SH-SY5Y (cell line): ENCODE measurements at regions not wholly inside any gene's neighbourhood (a gene's known extent, or its start where the extent isn't known, plus 50 kb on each side); places are given as distances from the start of the nearest gene placed in this dataset.

Experiments
- GATA2 ChIP-seq: IDR thresholded peaks from 2 replicates; pipeline ENCODE4 v1.6.1; 2011; ENCODE audit warnings: mild to moderate bottlenecking, low read depth, low read length
- GATA3 ChIP-seq: IDR thresholded peaks from 2 replicates; pipeline ENCODE4 v1.6.1; 2011; ENCODE audit warnings: low read depth, mild to moderate bottlenecking, low read length, moderate library complexity

DNA sequence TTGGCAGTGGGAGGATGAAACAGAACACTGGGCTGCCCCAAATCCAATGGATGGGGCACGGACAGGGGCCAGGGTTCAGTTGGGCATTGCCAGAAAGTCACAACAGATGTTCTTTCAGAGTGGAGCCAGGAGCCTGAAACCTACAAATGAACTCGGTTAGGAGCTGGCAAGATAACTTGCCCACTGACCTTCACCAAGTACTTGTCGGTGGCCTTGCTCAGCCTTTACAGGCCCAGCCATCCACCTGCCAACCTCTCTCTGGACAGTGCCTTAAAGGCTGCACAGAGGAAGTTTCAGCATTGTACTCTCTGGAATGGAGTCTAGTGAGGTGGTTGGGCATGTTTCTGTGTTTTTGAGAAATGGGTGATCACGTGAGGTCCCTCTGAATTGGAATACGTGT, 87.1 kb upstream of the USP9X start:
- TF ChIP-seq GATA3, result no peak
- TF ChIP-seq GATA2, result no peak

DNA sequence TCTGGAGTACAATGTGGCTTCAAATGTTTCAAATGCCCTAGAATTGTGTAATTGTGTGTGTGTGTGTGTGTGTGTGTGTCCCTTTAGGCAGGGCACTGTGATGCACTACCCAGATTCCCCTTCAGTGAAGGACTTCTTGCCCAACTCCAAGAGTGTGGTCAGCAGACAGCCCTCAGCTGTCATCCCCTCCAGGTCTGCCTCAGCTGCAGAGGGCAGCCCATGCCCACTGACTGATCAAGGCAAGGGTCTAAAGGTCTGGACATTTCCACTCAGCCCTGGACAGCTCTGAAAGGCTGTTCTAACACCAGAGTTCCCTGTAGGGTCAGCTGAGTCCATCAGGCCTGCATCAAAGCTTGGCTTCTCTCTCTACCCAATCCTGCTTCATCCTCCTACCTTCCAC, 83.9 kb upstream of the USP9X start:
- TF ChIP-seq GATA3 (no peak), GATA2 (no peak)

DNA sequence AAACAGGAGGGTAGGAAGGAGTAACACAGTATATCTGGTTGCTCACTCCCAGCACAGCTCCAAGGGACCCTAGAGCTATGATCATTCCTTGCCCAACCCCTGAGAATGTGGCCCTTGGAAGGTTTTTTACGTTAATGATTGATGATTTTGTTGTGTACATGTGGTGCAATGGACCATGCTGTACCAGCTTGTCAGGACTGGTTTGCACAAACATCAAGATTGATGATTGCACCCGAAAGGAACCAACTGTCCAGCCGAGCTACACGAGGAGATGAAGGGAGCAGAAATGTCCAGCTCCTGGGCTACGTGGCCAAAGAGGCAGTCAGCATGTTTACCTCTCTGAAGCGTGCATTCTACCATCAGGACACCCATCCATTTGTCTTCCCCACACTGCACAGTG, 83.2 kb upstream of the USP9X start:
- TF ChIP-seq GATA2 (no peak), GATA3 (no peak)

DNA sequence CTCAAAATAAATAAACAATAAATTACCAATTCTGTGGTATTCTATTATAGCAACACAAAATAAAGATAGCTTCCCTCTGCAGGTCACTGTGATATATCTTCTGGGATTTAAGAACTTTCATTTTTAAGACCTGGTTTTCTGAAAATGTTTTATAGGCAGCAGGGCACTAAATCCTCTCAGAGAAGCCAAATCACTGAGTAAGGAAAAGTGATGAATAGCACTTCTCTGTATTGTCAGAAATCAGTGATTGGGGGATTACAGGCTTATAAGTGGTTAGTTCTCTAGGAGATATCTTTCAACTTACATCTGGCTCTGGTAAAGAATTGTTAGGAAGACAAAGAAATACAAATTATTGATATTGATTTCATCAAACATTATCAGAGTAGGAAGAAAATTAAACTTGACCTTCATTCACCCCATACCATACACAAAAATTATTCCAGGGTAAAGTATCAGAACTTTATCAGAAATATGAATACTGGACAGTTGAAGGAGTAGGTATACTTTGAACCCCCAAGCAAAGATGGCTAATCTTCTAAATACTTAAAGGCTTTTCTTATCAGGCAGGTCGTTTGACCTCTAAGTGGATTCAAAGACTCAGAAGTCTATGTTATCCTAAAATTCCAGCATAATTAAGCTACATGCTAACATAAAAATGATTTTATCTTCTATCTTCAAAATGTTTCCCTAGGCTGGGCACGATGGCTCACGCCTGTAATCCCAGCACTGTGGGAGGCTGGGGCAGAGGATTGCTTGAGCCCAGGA, 81.6 kb upstream of the USP9X start:
- TF ChIP-seq GATA3 (no peak), GATA2 (no peak)

DNA sequence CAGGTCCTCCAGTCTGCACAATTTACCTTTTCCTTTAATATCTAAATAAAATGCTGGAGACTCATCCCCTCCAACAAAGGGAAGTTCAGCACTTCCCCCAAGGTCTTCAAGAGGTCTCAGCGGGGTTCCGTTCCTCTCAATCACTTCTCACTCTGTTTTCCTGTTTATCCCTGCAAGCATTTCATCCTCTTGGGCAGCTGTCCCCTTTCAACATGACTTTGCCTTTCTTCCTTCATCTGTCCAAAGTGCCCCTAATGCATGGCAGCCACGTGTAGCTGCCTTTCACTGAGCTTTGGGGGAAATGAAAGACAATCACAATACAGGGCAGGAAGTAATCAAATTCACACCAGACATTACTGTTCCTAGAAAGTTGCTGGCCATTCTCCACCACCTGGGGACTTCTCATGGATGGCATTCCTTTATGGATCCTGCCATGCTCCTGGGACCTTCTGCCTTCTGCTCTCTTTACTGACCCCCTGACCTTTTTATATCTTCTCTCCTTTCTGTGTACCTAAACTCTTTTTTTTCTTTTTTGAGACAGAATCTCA, 79.7 kb upstream of the USP9X start:
- TF ChIP-seq GATA2, result no peak
- no peak for TF ChIP-seq GATA3

DNA sequence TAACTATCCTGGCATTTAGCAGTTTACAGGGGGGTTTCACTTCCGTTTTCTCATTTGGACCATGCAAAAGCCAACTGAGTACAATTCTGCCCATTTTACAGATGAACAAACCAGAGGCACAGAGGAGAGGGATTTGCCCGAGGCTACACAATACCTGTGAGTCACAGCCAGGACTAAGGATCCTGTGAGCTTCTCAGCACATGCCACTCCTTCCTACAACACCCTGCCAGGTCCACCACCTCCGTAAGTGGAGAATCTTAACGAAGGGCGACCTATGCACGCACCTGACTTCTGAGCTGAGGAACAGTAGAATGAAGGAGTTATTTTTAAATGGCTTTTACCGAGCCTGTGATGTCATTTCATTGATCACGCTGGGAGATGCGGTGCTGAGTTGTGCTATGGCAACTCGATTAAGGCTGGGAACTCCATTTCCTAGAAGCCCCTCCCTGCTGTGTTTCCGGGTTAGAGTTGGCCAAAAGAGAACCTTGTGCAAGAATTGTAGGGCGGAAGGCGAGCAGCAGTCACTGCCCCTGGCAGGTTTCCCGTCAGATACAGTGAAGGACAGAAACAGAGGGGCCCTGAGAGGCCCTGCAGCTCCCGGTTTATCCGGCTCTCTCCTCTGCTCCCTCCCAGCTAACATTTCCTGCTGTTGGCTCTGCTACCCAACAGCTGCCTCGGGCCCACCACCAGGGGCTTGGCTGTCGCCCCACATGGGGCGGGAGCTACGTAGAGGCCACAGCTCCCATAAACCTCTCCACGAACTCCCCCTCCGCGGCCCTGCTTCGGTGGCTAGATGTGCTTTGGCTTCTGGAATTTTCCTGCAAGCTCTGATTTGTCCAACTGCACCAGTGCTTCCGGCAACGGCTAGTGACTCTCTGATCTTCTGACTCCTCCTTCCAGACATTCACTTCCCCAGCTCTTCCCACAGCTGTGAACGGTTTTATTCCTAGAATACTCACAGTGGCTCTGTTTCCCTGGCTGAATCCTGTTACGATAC, 75.1 kb upstream of the USP9X start:
- TF ChIP-seq GATA3 (no peak), GATA2 (no peak)

DNA sequence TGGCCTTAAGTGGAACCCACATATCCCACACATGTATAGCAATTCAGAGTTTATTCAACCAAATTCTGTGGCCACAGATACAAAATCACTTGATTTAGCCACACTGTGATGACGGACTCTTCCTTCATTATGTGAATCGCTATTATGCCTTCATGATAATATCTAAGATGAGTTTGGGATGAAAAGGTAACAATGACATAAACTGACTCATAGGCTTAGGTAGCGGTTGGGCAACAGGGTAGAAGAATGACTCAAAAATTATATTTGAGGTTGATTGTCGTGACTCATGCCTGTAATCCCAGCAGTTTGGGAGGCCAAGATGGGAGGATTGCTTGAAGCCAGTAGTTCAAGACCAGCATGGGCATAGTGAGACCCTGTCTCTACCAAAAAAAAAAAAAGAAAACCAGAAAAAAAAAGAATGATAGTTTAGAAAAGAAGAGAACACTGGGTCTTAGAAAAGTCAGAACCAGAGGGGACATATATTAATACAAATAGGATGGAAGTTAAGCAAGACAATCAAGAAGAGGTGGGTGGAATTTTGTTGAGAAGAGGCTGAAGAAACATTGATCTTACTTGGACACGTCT, 70.4 kb upstream of the USP9X start:
- TF ChIP-seq GATA2, result no peak
- TF ChIP-seq GATA3, result no peak

DNA sequence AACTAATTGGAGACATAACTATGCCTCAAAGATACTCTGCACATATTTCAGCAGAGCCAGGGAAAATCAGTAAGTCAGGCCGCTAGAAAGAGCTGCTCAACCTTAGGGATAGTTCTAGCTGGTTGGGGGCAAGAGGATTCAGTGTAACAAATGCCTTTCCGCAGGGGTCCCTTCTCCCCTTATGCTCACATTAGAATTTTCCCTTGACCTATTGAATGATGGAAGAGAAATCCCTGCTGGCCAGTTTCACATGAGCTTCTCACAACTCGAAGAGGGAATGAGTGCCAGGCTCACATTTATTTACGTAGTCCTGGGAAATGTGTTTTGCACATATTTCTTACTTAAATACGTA, 66.2 kb upstream of the USP9X start:
- no peak for TF ChIP-seq GATA2
- TF ChIP-seq GATA3, result no peak

DNA sequence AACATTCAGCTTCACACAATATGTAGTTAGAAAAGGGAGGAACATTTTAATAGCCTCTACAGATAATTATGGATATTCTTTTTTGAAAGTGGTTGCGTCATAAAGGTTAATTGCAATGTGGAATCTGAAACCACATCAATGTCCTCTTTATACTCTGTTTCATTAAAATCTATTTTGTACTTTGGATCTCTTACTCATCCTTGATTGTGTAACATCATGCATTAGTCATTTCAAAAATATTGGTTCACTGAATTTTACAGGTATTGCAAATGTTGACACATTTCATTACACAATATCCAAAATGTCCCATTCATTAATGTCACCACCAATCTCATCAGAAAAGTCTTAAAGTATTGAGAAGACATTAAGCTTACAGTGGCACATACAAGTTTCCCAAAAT, 62.7 kb upstream of the USP9X start:
- TF ChIP-seq GATA2 (no peak), GATA3 (no peak)

DNA sequence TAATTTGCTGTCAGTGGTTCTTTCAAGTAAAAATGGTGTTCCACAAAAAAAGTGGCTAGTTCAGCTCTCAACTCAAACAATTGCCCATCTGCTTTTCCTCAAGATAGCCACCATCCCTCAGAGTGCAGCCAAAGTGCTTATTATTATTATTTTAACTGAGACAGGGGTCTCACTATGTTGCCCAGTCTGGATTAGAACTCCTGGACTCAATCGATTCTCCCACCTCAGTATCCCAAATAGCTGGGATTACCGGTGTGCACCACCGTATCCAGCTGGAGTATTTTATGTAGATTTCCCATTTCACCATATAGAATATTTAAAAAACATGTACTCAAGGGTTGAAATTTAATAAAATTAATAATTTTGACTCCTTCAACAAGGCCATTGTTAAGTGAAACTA, 62.1 kb upstream of the USP9X start:
- no peak for TF ChIP-seq GATA2
- TF ChIP-seq GATA3, result no peak

DNA sequence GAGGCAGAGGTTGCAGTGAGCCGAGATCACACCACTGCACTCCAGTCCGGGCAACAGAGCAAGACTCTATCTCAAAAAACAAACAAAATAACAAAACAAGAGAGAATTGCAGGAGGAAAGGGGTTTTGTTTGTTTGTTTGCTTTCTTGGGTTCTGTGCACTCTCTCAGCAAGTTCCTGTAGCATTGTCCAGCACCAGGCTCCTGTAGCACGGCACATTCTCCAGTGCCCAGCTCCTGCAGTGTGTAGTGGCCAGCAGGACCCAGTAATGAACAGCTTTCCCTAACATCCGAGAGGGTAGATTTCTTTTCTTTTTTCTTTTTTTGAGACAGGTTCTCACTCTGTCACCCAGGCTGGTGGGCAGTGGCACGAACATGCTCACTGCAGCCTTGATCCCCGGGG, 60.5 kb upstream of the USP9X start:
- TF ChIP-seq GATA3 (no peak), GATA2 (no peak)

DNA sequence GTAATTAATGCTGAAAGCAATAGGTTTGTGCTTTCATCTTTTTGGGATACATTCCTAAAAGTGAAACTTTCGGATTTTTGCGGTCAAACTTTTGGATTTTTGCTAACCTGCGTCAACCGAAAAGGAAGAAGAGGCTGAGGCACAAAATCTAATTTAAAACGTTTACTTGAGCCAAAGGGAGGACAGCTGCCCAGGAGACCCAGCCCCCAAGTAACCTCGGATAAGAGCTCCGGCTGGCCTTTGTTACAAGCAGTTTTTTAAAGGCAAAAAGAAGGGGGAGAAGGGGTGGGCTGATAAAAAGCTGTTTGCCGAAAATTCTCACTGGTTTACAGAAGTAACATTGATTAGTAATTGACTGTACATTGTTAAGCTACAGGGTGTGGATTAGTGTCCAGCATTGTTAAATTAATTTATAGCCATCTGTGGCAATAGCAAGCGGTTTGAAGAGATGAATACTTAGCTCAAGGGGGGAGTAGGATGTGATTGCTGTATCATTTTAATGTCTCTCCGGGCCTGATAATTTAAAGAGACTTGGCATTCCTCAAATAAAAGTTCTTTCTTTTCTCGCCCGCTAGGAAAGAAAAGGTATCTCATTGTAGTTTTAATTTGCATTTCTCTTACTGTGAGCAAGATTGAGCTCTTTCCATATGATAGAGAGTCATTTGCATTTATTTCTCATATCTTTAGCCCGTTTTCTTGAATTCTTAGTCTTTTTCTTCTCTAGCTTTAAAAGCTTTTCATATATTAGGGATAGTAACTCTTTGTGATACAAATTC, 59.1 kb upstream of the USP9X start:
- no peak for TF ChIP-seq GATA3
- TF ChIP-seq GATA2, result no peak

DNA sequence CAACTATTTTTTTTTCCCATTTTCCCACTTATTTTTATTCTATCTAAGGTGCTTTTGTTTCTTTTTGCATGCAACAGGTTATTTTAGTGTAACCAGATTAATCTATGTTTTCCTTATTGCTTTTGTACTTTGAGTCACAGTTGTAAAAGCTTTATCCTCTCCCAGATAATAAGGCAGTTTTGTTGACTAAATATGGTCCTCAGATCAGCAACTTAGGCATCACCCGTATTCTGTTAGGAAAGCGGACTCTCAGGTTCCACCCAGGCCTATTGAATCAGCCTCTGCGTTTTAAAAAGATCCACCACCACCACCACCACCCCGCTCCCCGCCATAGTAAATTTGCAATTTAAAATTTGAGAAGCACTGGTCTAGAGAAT, 58.6 kb upstream of the USP9X start:
- no peak for TF ChIP-seq GATA3
- TF ChIP-seq GATA2, result no peak
